CD14-positive monocyte (primary cell): ENCODE measurements at regions not wholly inside any gene's neighbourhood (a gene's known extent, or its start where the extent isn't known, plus 50 kb on each side); places are given as distances from the start of the nearest gene placed in this dataset.

Experiments
- DNase-seq, 3 donors: peaks; one replicate each; pipeline ENCODE4 v3.0.0-alpha.2; 2011 to 2022
- H2AFZ ChIP-seq: 2 replicates; pipeline ENCODE4 v1.6.0; 2012; ENCODE audit warnings: mild to moderate bottlenecking, low read depth, low read length, inconsistent platforms; ENCODE audit not compliant: insufficient read depth, poor library complexity, severe bottlenecking
- H3K27ac ChIP-seq, 2 donors: 1 replicate in 1 of 2; 2 replicates in 1 of 2; pipeline ENCODE4 v1.5.1; 2012 to 2013; ENCODE audit warnings: low read length in 2 of 2, control low read depth in 1 of 2, inconsistent platforms in 1 of 2, low read depth in 1 of 2, mild to moderate bottlenecking in 1 of 2
- H3K27me3 ChIP-seq, 2 donors: one replicate each; pipeline versions ENCODE4 v1.6.0 to v1.6.1; 2011 to 2013; ENCODE audit warnings: low read length in 2 of 2; ENCODE audit not compliant: control insufficient read depth in 2 of 2, insufficient read depth in 2 of 2
- H3K36me3 ChIP-seq, 2 donors: replicated peaks in 1 of 2; 1 replicate in 1 of 2; 2 replicates in 1 of 2; pipeline versions ENCODE4 v1.5.1 to v1.6.1; 2012 to 2013; ENCODE audit warnings: low read length in 2 of 2, control low read depth in 1 of 2, inconsistent platforms in 1 of 2, mild to moderate bottlenecking in 1 of 2; ENCODE audit not compliant: insufficient read depth in 2 of 2, control insufficient read depth in 1 of 2
- H3K4me1 ChIP-seq, 2 donors: 1 replicate in 1 of 2; 2 replicates in 1 of 2; pipeline versions ENCODE4 v1.5.1 to v1.6.1; 2012 to 2013; ENCODE audit warnings: low read length in 2 of 2, control low read depth in 1 of 2, inconsistent platforms in 1 of 2, mild to moderate bottlenecking in 1 of 2, moderate library complexity in 1 of 2; ENCODE audit not compliant: insufficient read depth in 2 of 2, control insufficient read depth in 1 of 2
- H3K4me2 ChIP-seq: replicated peaks from 2 replicates; pipeline ENCODE3; 2012; ENCODE audit warnings: low read length, moderate library complexity, mild to moderate bottlenecking; ENCODE audit not compliant: poor library complexity, severe bottlenecking; ENCODE audit errors: extremely low read depth
- H3K4me3 ChIP-seq, 3 experiments: fragments of 200-600 bp in 1 of 3; sonication (generic) in 1 of 3; replicated peaks in 1 of 3; 1 replicate in 2 of 3; 2 replicates in 1 of 3; pipeline ENCODE4 v1.5.1; 2011 to 2013; ENCODE audit warnings: low read length in 3 of 3, mild to moderate bottlenecking in 3 of 3, control low read depth in 2 of 3, low read depth in 2 of 3, inconsistent platforms in 1 of 3, moderate library complexity in 1 of 3
- H3K79me2 ChIP-seq: 2 replicates; pipeline ENCODE4 v1.6.0; 2012; ENCODE audit warnings: mild to moderate bottlenecking, control low read depth, inconsistent platforms, low read length, moderate library complexity; ENCODE audit not compliant: insufficient read depth
- H3K9ac ChIP-seq: 2 replicates; pipeline ENCODE4 v1.6.0; 2017; ENCODE audit warnings: low read length, mild to moderate bottlenecking; ENCODE audit not compliant: insufficient read depth, poor library complexity, severe bottlenecking
- H3K9me3 ChIP-seq, 2 donors: replicated peaks in 1 of 2; 1 replicate in 1 of 2; 2 replicates in 1 of 2; pipeline versions ENCODE4 v1.5.1 to v1.6.1; 2012 to 2013; ENCODE audit warnings: low read length in 2 of 2, control low read depth in 1 of 2; ENCODE audit not compliant: control insufficient read depth in 1 of 2, insufficient read depth in 1 of 2
- H4K20me1 ChIP-seq: 2 replicates; pipeline ENCODE4 v1.6.0; 2012; ENCODE audit warnings: mild to moderate bottlenecking, low read length, control low read depth, moderate library complexity; ENCODE audit not compliant: insufficient read depth
- H3K27ac Mint-ChIP-seq, 7 donors: one replicate each; pipeline ENCODE4 v1.8.0; 2020; ENCODE audit warnings: mild to moderate bottlenecking in 7 of 7, mixed read lengths in 7 of 7, moderate library complexity in 6 of 7, inconsistent platforms in 2 of 7
- H3K27me3 Mint-ChIP-seq, 3 donors: one replicate each; pipeline ENCODE4 v1.8.0; 2021 to 2022; ENCODE audit warnings: low read depth in 3 of 3, mild to moderate bottlenecking in 3 of 3, mixed read lengths in 3 of 3, moderate library complexity in 3 of 3, inconsistent platforms in 1 of 3
- H3K36me3 Mint-ChIP-seq, 2 donors: one replicate each; pipeline ENCODE4 v1.8.0; 2020; ENCODE audit warnings: mixed read lengths in 2 of 2, inconsistent platforms in 1 of 2, mild to moderate bottlenecking in 1 of 2
- H3K4me1 Mint-ChIP-seq: one replicate; pipeline ENCODE4 v1.8.0; 2020; ENCODE audit warnings: mild to moderate bottlenecking, mixed read lengths
- H3K4me3 Mint-ChIP-seq, 2 donors: one replicate each; pipeline ENCODE4 v1.8.0; 2020; ENCODE audit warnings: mild to moderate bottlenecking in 2 of 2, mixed read lengths in 2 of 2, moderate library complexity in 1 of 2
- H3K9me3 Mint-ChIP-seq, 7 donors: one replicate each; pipeline ENCODE4 v1.8.0; 2020 to 2022; ENCODE audit warnings: mixed read lengths in 7 of 7, mild to moderate bottlenecking in 6 of 7, moderate library complexity in 6 of 7, inconsistent platforms in 2 of 7
- CTCF ChIP-seq: fragments of 200-600 bp; IDR thresholded peaks from one replicate; pipeline ENCODE4 v1.8.0; 2022; ENCODE audit warnings: antibody characterized with exemption, mild to moderate bottlenecking
- WGBS: methylation state at CpG from one replicate; pipeline ENCODE4 v1.1.5; 2013; ENCODE audit warnings: missing lambda C conversion rate; ENCODE audit not compliant: insufficient coverage; 5-methylcytosine and 5-hydroxymethylcytosine counted together
- intact Hi-C, 2 donors: fragments of 100-400 bp; cut with micrococcal nuclease; formaldehyde crosslinking; loops; one replicate each; pipeline versions ENCODE4 v1.15.0 to v1.15.1; 2023

GRCh38 chr4:126647320-126647719 is 985.4 kb upstream of the INTU start:
- no peaks in the 10 kb centered on the region for H3K27me3 Mint-ChIP-seq
- intact Hi-C loops, result no loop called here
- H3K4me2 ChIP-seq, result no peak overlapping the region
- H3K4me3 ChIP-seq, result no peak overlapping the region
- H3K9me3 Mint-ChIP-seq, result peaks cover 0 to 4% (median 2%) of the 10 kb centered on the region in 7 donors
- H3K27ac Mint-ChIP-seq, result no peak overlapping the region
- no peak overlapping the region for H3K4me3 Mint-ChIP-seq
- no peaks in the 10 kb centered on the region for H4K20me1 ChIP-seq
- no peak overlapping the region for H3K9ac ChIP-seq
- no peak overlapping the region for H3K27ac ChIP-seq
- no peaks in the 10 kb centered on the region for H3K36me3 ChIP-seq
- H3K4me1 ChIP-seq, result no peaks in the 10 kb centered on the region
- no CpG with 5 or more reads among the region's 3 CpGs for WGBS
- no peaks in the 10 kb centered on the region for H3K27me3 ChIP-seq
- no peak for DNase-seq
- no peak overlapping the region for H2AFZ ChIP-seq
- TF ChIP-seq CTCF, result no peak
- no peaks in the 10 kb centered on the region for H3K79me2 ChIP-seq
- H3K9me3 ChIP-seq, result peaks cover 0 to 7% of the 10 kb centered on the region in 2 donors
- no peaks in the 10 kb centered on the region for H3K4me1 Mint-ChIP-seq
- H3K36me3 Mint-ChIP-seq, result no peaks in the 10 kb centered on the region

DNA sequence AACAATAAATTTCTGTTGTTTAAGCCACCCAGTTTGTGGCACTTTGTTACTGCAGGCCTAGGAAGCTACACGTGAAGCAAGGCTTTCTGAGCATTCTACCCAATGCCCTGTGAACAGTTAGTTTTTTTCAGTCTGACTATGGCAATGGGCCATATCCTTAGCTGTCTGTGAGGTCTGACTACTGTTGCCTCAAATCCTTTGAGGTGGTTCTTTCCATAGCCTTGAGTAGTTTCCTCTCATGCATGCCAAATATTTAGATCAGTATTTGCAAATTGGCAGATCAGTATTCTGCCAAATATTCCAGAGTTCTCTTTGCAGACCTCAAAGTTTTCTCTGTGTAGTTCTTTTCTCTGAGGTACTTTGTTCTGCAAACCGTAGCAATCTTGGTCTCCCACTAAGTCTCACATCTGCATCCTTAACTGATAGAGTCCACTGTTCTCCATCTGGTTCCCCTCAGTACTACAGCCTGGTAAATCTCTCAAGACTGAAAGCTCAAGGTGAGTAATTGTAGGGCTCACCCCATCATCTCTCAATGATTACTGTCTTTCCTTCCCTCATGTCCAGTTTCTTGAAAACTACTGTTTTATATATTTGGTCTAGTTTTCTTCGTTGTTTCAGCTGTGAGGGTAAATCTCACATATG is 984.9 kb upstream of the INTU start:
- Mint-ChIP-seq H3K4me1 (no peaks in the 10 kb centered on the region), H3K27me3 (no peaks in the 10 kb centered on the region), H3K4me3 (no peak overlapping the region), H3K27ac (no peak overlapping the region), H3K9me3 (peaks cover 0 to 4% (median 0%) of the 10 kb centered on the region in 7 donors), H3K36me3 (no peaks in the 10 kb centered on the region)
- no peak for TF ChIP-seq CTCF
- H3K27me3 ChIP-seq, result no peaks in the 10 kb centered on the region
- WGBS, result 84% methylated on average over 2 of the region's 3 CpGs
- no peak overlapping the region for H3K4me3 ChIP-seq
- H3K4me1 ChIP-seq, result no peaks in the 10 kb centered on the region
- no peak overlapping the region for H3K4me2 ChIP-seq
- H3K27ac ChIP-seq, result no peak overlapping the region
- H3K9me3 ChIP-seq, result peaks cover 0 to 2% of the 10 kb centered on the region in 2 donors
- H3K9ac ChIP-seq, result no peak overlapping the region
- no peaks in the 10 kb centered on the region for H3K36me3 ChIP-seq
- intact Hi-C loops, result no loop called here
- H2AFZ ChIP-seq, result no peak overlapping the region
- H4K20me1 ChIP-seq, result no peaks in the 10 kb centered on the region
- H3K79me2 ChIP-seq, result no peaks in the 10 kb centered on the region
- DNase-seq, result no peak
